Gastrocnemius medialis (tissue), 4 donors: ENCODE measurements at regions not wholly inside any gene's neighbourhood (a gene's known extent, or its start where the extent isn't known, plus 50 kb on each side); places are given as distances from the start of the nearest gene placed in this dataset.

ENCODE experiments used
- ATAC-seq, 2 donors: fragments of 150-250 bp; one replicate each; pipeline ENCODE4 v1.9.1; 2016
- DNase-seq, 2 donors: peaks; one replicate each; pipeline ENCODE4 v3.0.0-alpha.2; 2019
- H3K27ac ChIP-seq, 4 donors: fragments of 200-600 bp; sonication (generic); 1 replicate in 1 of 4; 2 replicates in 3 of 4; pipeline ENCODE4 v1.5.1; 2016 to 2018; ENCODE audit warnings: mild to moderate bottlenecking in 2 of 4, moderate library complexity in 1 of 4
- H3K27me3 ChIP-seq, 3 donors: fragments of 200-600 bp; sonication (generic) in 2 of 3; 1 replicate in 1 of 3; 2 replicates in 2 of 3; pipeline versions ENCODE4 v1.5.1 to v1.6.0; 2016 to 2019; ENCODE audit warnings: mild to moderate bottlenecking in 1 of 3, moderate library complexity in 1 of 3
- H3K36me3 ChIP-seq, 2 donors: fragments of 200-600 bp; sonication (generic) in 1 of 2; one replicate each; pipeline ENCODE4 v1.5.1; 2017 to 2018
- H3K4me1 ChIP-seq, 2 donors: fragments of 200-600 bp; sonication (generic) in 1 of 2; one replicate each; pipeline ENCODE4 v1.5.1; 2016 to 2017; ENCODE audit warnings: mild to moderate bottlenecking in 2 of 2
- H3K4me3 ChIP-seq, 4 donors: fragments of 200-600 bp; sonication (generic) in 3 of 4; 1 replicate in 1 of 4; 2 replicates in 3 of 4; pipeline ENCODE4 v1.5.1; 2016 to 2019; ENCODE audit warnings: mild to moderate bottlenecking in 2 of 4
- H3K9me3 ChIP-seq, 3 donors: fragments of 200-600 bp; sonication (generic) in 2 of 3; 1 replicate in 1 of 3; 2 replicates in 2 of 3; pipeline ENCODE4 v1.5.1; 2016 to 2019
- CTCF ChIP-seq, 5 experiments: fragments of 450-650 bp in 3 of 5; fragments of 200-600 bp in 2 of 5; sonication (generic) in 2 of 5; IDR thresholded peaks in 4 of 5; conservative IDR thresholded peaks in 1 of 5; 1 replicate in 4 of 5; 2 replicates in 1 of 5; pipeline ENCODE4 v1.5.1; 2016 to 2019; ENCODE audit warnings: antibody characterized with exemption in 5 of 5, mild to moderate bottlenecking in 3 of 5, moderate library complexity in 3 of 5
- POLR2A ChIP-seq, 2 donors: fragments of 450-650 bp; IDR thresholded peaks; one replicate each; pipeline ENCODE4 v1.6.1; 2017; ENCODE audit warnings: antibody characterized with exemption in 2 of 2, mild to moderate bottlenecking in 2 of 2, moderate library complexity in 2 of 2
- in situ Hi-C, 4 donors: fragments of 200-750 bp; cut with MboI; loops; one replicate each; pipeline versions ENCODE4 v1.15.0 to v1.8.0; 2017; ENCODE audit warnings: low sequenced_read_pairs in 4 of 4
- intact Hi-C: fragments of 100-400 bp; cut with DNase I; formaldehyde crosslinking; loops from one replicate; pipeline ENCODE4 v1.15.1; 2023; ENCODE audit warnings: low total_unique reads

- Histone ChIP-seq H3K27ac (no peak overlapping the region), H3K9me3 (no peaks in the 10 kb centered on the region), H3K27me3 (no peaks in the 10 kb centered on the region), H3K36me3 (no peaks in the 10 kb centered on the region), H3K4me1 (no peaks in the 10 kb centered on the region), H3K4me3 (no peak overlapping the region)
- intact Hi-C loops = no loop called here
- no peak for DNase-seq
- no peak for ATAC-seq
- in situ Hi-C loops = no loop called here
- TF ChIP-seq CTCF (IDR thresholded peaks at IDR 0.05 in 4 of 5, conservative IDR thresholded peaks at IDR 0.05 in 1 of 5) = no peak
- TF ChIP-seq POLR2A (IDR thresholded peaks at IDR 0.05) = no peak
These were observed 88.3 kb upstream of the UBE2E3 start for GRCh38 chr2:180892091-180892490.

- ATAC-seq (no peak), DNase-seq (no peak)
- no peak overlapping the region for H3K4me3 ChIP-seq
- intact Hi-C loops = no loop called here
- in situ Hi-C loops = no loop called here
- no peaks in the 10 kb centered on the region for H3K4me1 ChIP-seq
- no peaks in the 10 kb centered on the region for H3K36me3 ChIP-seq
- no peaks in the 10 kb centered on the region for H3K9me3 ChIP-seq
- TF ChIP-seq POLR2A (IDR thresholded peaks at IDR 0.05) (no peak), CTCF (IDR thresholded peaks at IDR 0.05 in 4 of 5, conservative IDR thresholded peaks at IDR 0.05 in 1 of 5) (no peak)
- no peak overlapping the region for H3K27ac ChIP-seq
- H3K27me3 ChIP-seq = no peaks in the 10 kb centered on the region
These were observed 89.0 kb upstream of the UBE2E3 start for GRCh38 chr2:180891360-180891759.

DNA sequence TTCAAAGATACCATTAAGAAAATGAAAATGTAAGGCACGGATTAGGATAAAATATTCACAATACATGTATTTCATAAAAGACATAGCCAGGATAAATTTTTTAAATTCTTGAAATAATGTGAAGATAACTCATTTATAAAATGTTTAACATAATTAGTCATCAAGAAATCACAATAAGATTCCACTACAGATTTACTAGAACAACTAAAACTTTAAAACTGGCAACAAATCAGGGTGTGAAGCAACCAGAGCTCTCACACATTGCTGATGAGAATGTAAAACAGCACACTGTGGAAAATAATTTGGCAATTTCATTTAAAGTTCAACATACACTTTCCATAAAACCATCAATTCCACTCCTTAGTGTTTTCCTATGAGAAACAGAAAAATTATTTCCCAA is 89.6 kb upstream of the UBE2E3 start:
- no peaks in the 10 kb centered on the region for H3K27me3 ChIP-seq
- no peaks in the 10 kb centered on the region for H3K9me3 ChIP-seq
- intact Hi-C loops = no loop called here
- in situ Hi-C loops = no loop called here
- H3K27ac ChIP-seq = no peak overlapping the region
- ATAC-seq (no peak), DNase-seq (no peak)
- no peaks in the 10 kb centered on the region for H3K4me1 ChIP-seq
- no peak overlapping the region for H3K4me3 ChIP-seq
- TF ChIP-seq POLR2A (IDR thresholded peaks at IDR 0.05) (no peak), CTCF (IDR thresholded peaks at IDR 0.05 in 4 of 5, conservative IDR thresholded peaks at IDR 0.05 in 1 of 5) (no peak)
- no peaks in the 10 kb centered on the region for H3K36me3 ChIP-seq

DNA sequence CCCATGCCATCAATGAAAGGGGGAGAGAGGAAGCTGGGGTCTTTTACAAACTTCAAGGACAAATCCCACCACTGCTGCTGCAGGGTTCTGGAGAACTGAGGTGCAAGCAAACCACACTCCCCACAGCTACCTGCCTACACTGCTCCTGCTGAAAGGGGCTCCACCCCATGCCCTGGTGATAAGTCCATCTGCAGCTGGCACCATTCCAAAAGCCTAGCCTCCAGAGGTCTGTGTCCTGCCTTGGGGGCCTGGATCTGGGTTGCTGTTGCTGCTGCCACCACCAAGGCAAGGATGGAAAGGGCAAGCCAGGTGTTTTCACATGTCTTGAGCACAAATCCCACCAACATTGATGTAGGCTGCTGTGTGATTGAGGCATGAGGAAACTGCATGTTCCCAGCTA is 97.4 kb upstream of the UBE2E3 start:
- no peak for TF ChIP-seq POLR2A (IDR thresholded peaks at IDR 0.05)
- TF ChIP-seq CTCF (IDR thresholded peaks at IDR 0.05 in 4 of 5, conservative IDR thresholded peaks at IDR 0.05 in 1 of 5) = no peak
- Histone ChIP-seq H3K9me3 (no peaks in the 10 kb centered on the region), H3K4me1 (no peaks in the 10 kb centered on the region), H3K27ac (no peak overlapping the region), H3K36me3 (no peaks in the 10 kb centered on the region), H3K27me3 (no peaks in the 10 kb centered on the region), H3K4me3 (no peak overlapping the region)
- ATAC-seq (no peak), DNase-seq (no peak)
- in situ Hi-C loops (no loop called here), intact Hi-C loops (no loop called here)

- in situ Hi-C loops = no loop called here
- no peak for ATAC-seq
These were observed 103.9 kb upstream of the UBE2E3 start for GRCh38 chr2:180876506-180876905.

More at GRCh38 chr2:180876506-180876905, 103.9 kb upstream of the UBE2E3 start:
- Histone ChIP-seq H3K4me3 (no peak overlapping the region), H3K27ac (no peak overlapping the region), H3K36me3 (no peaks in the 10 kb centered on the region), H3K27me3 (no peaks in the 10 kb centered on the region), H3K9me3 (no peaks in the 10 kb centered on the region), H3K4me1 (no peaks in the 10 kb centered on the region)
- intact Hi-C loops = no loop called here
- no peak for DNase-seq
- TF ChIP-seq CTCF (IDR thresholded peaks at IDR 0.05 in 4 of 5, conservative IDR thresholded peaks at IDR 0.05 in 1 of 5) (no peak), POLR2A (IDR thresholded peaks at IDR 0.05) (no peak)
